ENCODE measurements at regions not wholly inside any gene's neighbourhood (a gene's known extent, or its start where the extent isn't known, plus 50 kb on each side); places are given as distances from the start of the nearest gene placed in this dataset.

- H3K4me1 ChIP-seq (ENCODE audit: control insufficient read depth in 5 of 5, insufficient read depth in 5 of 5, low read length in 5 of 5): peaks cover 0 to 2% (median 0%) of the 10 kb centered on the region in 5 donors
- 79 to 84% methylated on average over 5 of the region's 5 CpGs for WGBS, 2 donors
- H3K9me3 ChIP-seq (ENCODE audit: control insufficient read depth in 4 of 4, insufficient read depth in 3 of 4, low read length in 3 of 4): peaks cover 0 to 1% (median 0%) of the 10 kb centered on the region in 4 donors
- DNase-seq (no peak), ATAC-seq (ENCODE audit: insufficient read depth, low FRiP score) (no peak)
- H3K4me3 ChIP-seq: no peak overlapping the region
- no peak for TF ChIP-seq CTCF (IDR thresholded peaks at IDR 0.05; ENCODE audit: control extremely low read depth, extremely low read depth)
- H3K27ac ChIP-seq (ENCODE audit: low read depth in 1 of 2, low read length in 1 of 2): no peak overlapping the region
- no peaks in the 10 kb centered on the region for H3K27me3 ChIP-seq (ENCODE audit: control insufficient read depth in 3 of 3, insufficient read depth in 3 of 3, low read length in 2 of 3)
- no peak overlapping the region for H3K9ac ChIP-seq (ENCODE audit: insufficient read depth in 1 of 2, low read length in 2 of 2)
- no peaks in the 10 kb centered on the region for H3K36me3 ChIP-seq (ENCODE audit: control insufficient read depth in 4 of 4, insufficient read depth in 4 of 4, low read length in 4 of 4)
These were observed 88.2 kb upstream of the HAND1 start for GRCh38 chr5:154566146-154566680.

GRCh38 chr5:154565123-154565522, 87.1 kb upstream of the HAND1 start:
- no peak overlapping the region for H3K27ac ChIP-seq (ENCODE audit: low read depth in 1 of 2, low read length in 1 of 2)
- H3K27me3 ChIP-seq (ENCODE audit: control insufficient read depth in 3 of 3, insufficient read depth in 3 of 3, low read length in 2 of 3): no peaks in the 10 kb centered on the region
- ATAC-seq (ENCODE audit: insufficient read depth, low FRiP score) (peak; percentile 60), DNase-seq (peak in 1 of 3 donors; percentile 9)
- H3K9me3 ChIP-seq (ENCODE audit: control insufficient read depth in 4 of 4, insufficient read depth in 3 of 4, low read length in 3 of 4): peaks cover 0 to 1% (median 0%) of the 10 kb centered on the region in 4 donors
- no peak for TF ChIP-seq CTCF (IDR thresholded peaks at IDR 0.05; ENCODE audit: control extremely low read depth, extremely low read depth)
- 61 to 70% methylated on average over 5 of the region's 5 CpGs for WGBS, 2 donors
- peaks cover 0 to 2% (median 0%) of the 10 kb centered on the region in 5 donors for H3K4me1 ChIP-seq (ENCODE audit: control insufficient read depth in 5 of 5, insufficient read depth in 5 of 5, low read length in 5 of 5)
- H3K4me3 ChIP-seq: no peak overlapping the region
- H3K36me3 ChIP-seq (ENCODE audit: control insufficient read depth in 4 of 4, insufficient read depth in 4 of 4, low read length in 4 of 4): no peaks in the 10 kb centered on the region
- no peak overlapping the region for H3K9ac ChIP-seq (ENCODE audit: insufficient read depth in 1 of 2, low read length in 2 of 2)

GRCh38 chr5:154562244-154562880, 84.3 kb upstream of the HAND1 start:
- no peak overlapping the region for H3K9ac ChIP-seq (ENCODE audit: insufficient read depth in 1 of 2, low read length in 2 of 2)
- H3K4me1 ChIP-seq (ENCODE audit: control insufficient read depth in 5 of 5, insufficient read depth in 5 of 5, low read length in 5 of 5): peaks cover 0 to 2% (median 0%) of the 10 kb centered on the region in 5 donors
- 79 to 91% methylated on average over 4 of the region's 4 CpGs for WGBS, 2 donors
- peaks cover 0 to 1% (median 0%) of the 10 kb centered on the region in 4 donors for H3K9me3 ChIP-seq (ENCODE audit: control insufficient read depth in 4 of 4, insufficient read depth in 3 of 4, low read length in 3 of 4)
- ATAC-seq (ENCODE audit: insufficient read depth, low FRiP score): no peak
- DNase-seq: peak in 1 of 3 donors; percentile 14
- no peaks in the 10 kb centered on the region for H3K27me3 ChIP-seq (ENCODE audit: control insufficient read depth in 3 of 3, insufficient read depth in 3 of 3, low read length in 2 of 3)
- no peak for TF ChIP-seq CTCF (IDR thresholded peaks at IDR 0.05; ENCODE audit: control extremely low read depth, extremely low read depth)
- no peak overlapping the region for H3K27ac ChIP-seq (ENCODE audit: low read depth in 1 of 2, low read length in 1 of 2)
- no peaks in the 10 kb centered on the region for H3K36me3 ChIP-seq (ENCODE audit: control insufficient read depth in 4 of 4, insufficient read depth in 4 of 4, low read length in 4 of 4)
- H3K4me3 ChIP-seq: no peak overlapping the region
